ENCODE measurements at regions not wholly inside any gene's neighbourhood (a gene's known extent, or its start where the extent isn't known, plus 50 kb on each side); places are given as distances from the start of the nearest gene placed in this dataset.

- DNase-seq (ENCODE audit: low read depth in 4 of 4, low spot score in 3 of 4) = no peak
These were observed 57.2 kb upstream of the NTF3 start for GRCh38 chr12:5374713-5375112.

DNA sequence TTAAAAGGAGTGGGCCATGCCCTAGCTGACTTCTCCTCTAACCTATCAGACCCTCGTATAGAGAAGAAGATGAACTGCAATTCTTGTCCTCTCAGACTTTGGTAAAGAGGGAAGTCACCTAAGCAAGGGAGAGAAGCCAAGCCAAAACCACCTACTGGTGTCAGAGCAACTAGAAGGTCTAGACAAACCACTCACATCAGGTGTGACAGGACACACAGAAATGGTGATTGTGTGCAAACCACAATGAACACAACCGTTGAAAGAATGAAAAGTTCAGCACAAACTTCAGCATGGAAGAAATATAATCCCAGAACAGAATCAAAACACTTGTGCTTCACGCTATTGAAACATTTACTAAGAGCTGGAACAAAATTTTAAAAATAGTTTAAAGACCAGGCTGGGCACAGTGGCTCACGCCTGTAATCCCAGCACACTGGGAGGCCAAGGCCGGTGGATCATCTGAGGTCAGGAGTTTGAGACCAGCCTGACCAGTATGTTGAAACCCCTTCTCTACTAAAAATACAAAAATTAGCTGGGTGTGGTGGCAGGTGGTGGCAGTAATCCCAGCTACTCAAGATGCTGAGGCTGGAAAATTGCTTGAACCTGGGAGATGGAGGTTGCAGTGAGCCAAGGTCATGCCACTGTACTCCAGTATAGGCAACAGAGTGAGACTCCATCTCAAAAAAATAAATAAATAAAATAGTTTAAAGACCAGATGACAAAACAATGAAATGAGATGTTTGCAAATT is 56.2 kb upstream of the NTF3 start:
- DNase-seq (ENCODE audit: low read depth in 4 of 4, low spot score in 3 of 4) = no peak

DNA sequence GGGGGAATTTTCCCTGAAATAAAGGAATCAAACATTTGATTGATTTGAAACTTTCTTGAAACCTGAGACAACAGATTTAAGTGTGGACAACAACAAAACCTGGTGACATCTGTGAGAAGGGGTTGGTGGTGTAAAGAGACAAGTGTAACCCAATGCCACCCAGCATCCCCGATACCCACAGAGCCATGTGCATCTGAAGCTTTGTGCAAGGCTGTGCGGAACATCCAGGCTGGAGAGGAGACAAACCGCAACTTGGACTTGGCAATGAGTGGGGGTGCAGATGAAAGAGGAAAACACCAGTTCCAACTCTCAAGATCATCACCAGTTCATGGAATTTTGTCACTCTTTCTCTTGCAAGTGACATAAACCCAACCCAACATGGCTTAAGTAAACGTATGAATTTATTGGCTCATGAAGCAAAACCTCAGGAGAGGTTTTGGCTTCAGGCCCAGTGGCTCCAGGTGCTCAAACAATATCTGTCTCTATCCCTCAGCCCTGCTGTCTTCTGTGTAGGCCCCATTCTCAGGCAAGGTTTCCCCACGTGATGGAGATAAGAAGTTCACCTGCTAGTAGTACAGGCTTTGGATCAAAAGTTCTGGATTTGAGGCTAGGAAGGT is 55.2 kb upstream of the NTF3 start:
- DNase-seq (ENCODE audit: low read depth in 4 of 4, low spot score in 3 of 4) = no peak

DNA sequence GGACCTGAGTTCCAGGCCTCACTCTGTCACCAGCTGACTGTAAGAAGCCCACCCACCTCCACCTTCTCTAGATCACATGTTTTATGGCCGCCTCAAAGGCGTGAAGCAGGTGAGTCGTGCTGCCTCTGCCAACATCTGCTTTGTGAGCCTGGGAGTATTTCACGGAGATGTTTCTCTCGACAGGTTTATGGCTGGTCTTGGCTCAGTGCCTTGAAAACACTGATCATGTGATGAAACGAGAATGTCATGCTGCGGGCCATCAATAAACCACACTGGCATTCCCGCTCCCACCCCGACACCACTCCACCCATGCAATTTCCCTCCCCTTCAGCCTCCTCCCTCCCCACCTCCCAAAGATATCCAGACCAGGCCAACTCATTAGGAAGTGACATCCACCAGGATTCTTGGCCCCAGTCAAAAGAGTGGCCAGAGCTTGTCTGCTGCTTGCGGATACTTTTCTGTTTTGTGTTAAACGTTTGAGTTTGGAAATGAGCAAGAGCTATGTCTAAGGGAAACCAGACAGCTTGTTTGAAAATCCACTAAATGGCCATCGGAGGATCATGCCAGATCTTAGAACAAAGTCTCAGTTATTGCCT is 53.8 kb upstream of the NTF3 start:
- peak in 3 of 4 donors; percentile 43 to 69 (median 50) for DNase-seq (ENCODE audit: low read depth in 4 of 4, low spot score in 3 of 4)

- no peak for DNase-seq (ENCODE audit: low read depth in 4 of 4, low spot score in 3 of 4)
These were observed 52.0 kb upstream of the NTF3 start for GRCh38 chr12:5379749-5380496.

Data from left renal pelvis (tissue), 4 donors.